IgD-negative memory B cell (primary cell): ENCODE measurements at regions not wholly inside any gene's neighbourhood (a gene's known extent, or its start where the extent isn't known, plus 50 kb on each side); places are given as distances from the start of the nearest gene placed in this dataset.

Experiments used
- H3K27ac Mint-ChIP-seq, 3 donors: one replicate each; pipeline ENCODE4 v1.8.0; 2020 to 2022; ENCODE audit warnings: mild to moderate bottlenecking in 3 of 3, mixed read lengths in 3 of 3, moderate library complexity in 1 of 3
- H3K27me3 Mint-ChIP-seq: one replicate; pipeline ENCODE4 v1.8.0; 2021; ENCODE audit warnings: mixed read lengths
- H3K36me3 Mint-ChIP-seq: one replicate; pipeline ENCODE4 v1.8.0; 2020; ENCODE audit warnings: mild to moderate bottlenecking, mixed read lengths
- H3K4me1 Mint-ChIP-seq, 3 donors: one replicate each; pipeline ENCODE4 v1.8.0; 2020 to 2022; ENCODE audit warnings: mixed read lengths in 3 of 3, mild to moderate bottlenecking in 1 of 3
- H3K4me3 Mint-ChIP-seq, 4 donors: one replicate each; pipeline ENCODE4 v1.8.0; 2020 to 2022; ENCODE audit warnings: mild to moderate bottlenecking in 4 of 4, mixed read lengths in 4 of 4, moderate library complexity in 3 of 4
- H3K9me3 Mint-ChIP-seq, 3 donors: one replicate each; pipeline ENCODE4 v1.8.0; 2020 to 2021; ENCODE audit warnings: mixed read lengths in 3 of 3, mild to moderate bottlenecking in 1 of 3

DNA sequence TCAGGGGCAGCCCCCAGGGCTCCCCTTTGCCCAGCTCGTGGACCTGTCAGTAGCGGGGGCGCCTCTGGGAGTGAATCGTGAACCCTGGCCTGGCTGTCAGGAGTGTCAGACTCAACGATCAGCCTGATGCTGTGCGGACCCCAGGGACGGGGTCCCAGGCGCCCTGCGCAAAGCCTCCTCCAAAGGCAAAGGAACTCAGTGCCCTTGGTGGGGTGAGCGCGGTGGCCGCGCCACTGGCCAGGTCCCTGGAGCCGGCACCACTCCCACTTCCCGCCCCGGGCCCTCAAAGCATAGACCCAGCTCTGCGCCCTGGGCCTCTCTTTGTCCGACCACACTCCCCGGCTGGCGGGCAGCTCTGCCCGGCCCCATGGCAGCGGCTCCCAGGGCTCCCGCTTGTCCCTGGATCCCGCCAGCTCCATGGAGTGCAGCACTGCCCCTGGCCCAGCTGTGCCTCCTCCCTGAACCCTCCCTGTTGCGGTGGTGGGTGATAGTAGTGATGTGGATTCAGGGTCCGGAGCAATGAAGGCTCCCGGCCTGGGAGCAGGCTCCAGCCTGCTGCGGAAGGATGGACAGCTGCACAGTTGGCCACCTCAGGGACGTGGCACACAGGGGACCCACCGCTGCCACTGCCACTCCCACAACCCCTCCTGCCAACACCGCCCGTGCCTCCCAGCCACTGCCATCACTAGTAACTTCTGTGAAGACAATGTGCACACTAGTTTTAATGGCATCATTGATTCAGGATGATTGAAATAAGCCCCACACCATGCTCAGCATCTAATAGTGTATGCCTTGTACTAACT, 263.8 kb downstream of the ZBBX start:
- H3K4me3 Mint-ChIP-seq = no peak overlapping the region
- H3K27me3 Mint-ChIP-seq = no peaks in the 10 kb centered on the region
- H3K36me3 Mint-ChIP-seq = no peaks in the 10 kb centered on the region
- no peaks in the 10 kb centered on the region for H3K4me1 Mint-ChIP-seq
- H3K9me3 Mint-ChIP-seq = peaks cover 0 to 2% (median 0%) of the 10 kb centered on the region in 3 donors
- H3K27ac Mint-ChIP-seq = no peak overlapping the region

- H3K4me3 Mint-ChIP-seq = no peak overlapping the region
- H3K4me1 Mint-ChIP-seq = no peaks in the 10 kb centered on the region
- peaks cover 0 to 2% (median 0%) of the 10 kb centered on the region in 3 donors for H3K9me3 Mint-ChIP-seq
- H3K36me3 Mint-ChIP-seq = no peaks in the 10 kb centered on the region
- H3K27ac Mint-ChIP-seq = no peak overlapping the region
- H3K27me3 Mint-ChIP-seq = no peaks in the 10 kb centered on the region
Measured at GRCh38 chr3:167115331-167115934, 264.7 kb downstream of the ZBBX start.

- Mint-ChIP-seq H3K27ac (no peak overlapping the region), H3K27me3 (no peaks in the 10 kb centered on the region), H3K9me3 (peaks cover 0 to 2% (median 0%) of the 10 kb centered on the region in 3 donors), H3K4me1 (no peaks in the 10 kb centered on the region), H3K4me3 (no peak overlapping the region), H3K36me3 (peaks cover 2% of the 10 kb centered on the region)
Measured at GRCh38 chr3:167114619-167115018, 265.5 kb downstream of the ZBBX start.

GRCh38 chr3:167113035-167113830, 266.9 kb downstream of the ZBBX start:
- Mint-ChIP-seq H3K27ac (no peak overlapping the region), H3K4me3 (no peak overlapping the region), H3K9me3 (peaks cover 0 to 2% (median 0%) of the 10 kb centered on the region in 3 donors), H3K4me1 (no peaks in the 10 kb centered on the region), H3K36me3 (peaks cover 2% of the 10 kb centered on the region), H3K27me3 (no peaks in the 10 kb centered on the region)

DNA sequence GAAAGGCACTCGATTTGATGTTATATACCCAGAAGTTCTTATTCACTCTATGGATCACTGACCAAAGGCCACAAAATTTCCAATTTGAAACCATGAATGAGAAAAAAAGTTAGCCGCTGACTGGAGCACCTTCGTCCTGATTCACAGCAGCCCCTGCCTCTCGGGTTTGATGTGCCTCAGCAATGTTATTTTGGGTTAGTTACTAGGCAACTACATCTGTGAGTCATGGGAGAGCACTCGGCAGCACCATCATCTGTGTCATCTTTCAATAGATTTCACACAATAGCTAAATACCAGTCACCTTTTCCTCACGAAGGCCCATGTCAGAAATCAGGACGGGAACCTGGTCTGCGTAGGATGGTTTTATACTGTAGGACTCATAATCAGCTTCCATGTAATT, 269.2 kb downstream of the ZBBX start:
- Mint-ChIP-seq H3K4me1 (no peaks in the 10 kb centered on the region), H3K27me3 (no peaks in the 10 kb centered on the region), H3K36me3 (peaks cover 2% of the 10 kb centered on the region), H3K4me3 (no peak overlapping the region), H3K27ac (no peak overlapping the region), H3K9me3 (no peaks in the 10 kb centered on the region)

- Mint-ChIP-seq H3K27ac (no peak overlapping the region), H3K4me1 (no peaks in the 10 kb centered on the region), H3K27me3 (no peaks in the 10 kb centered on the region), H3K9me3 (no peaks in the 10 kb centered on the region), H3K36me3 (peaks cover 2% of the 10 kb centered on the region), H3K4me3 (no peak overlapping the region)
Measured at GRCh38 chr3:167109746-167110145, 270.4 kb downstream of the ZBBX start.

- H3K27ac Mint-ChIP-seq = no peak overlapping the region
- no peak overlapping the region for H3K4me3 Mint-ChIP-seq
- H3K9me3 Mint-ChIP-seq = peaks cover 0 to 3% (median 0%) of the 10 kb centered on the region in 3 donors
- no peaks in the 10 kb centered on the region for H3K27me3 Mint-ChIP-seq
- peaks cover 2% of the 10 kb centered on the region for H3K36me3 Mint-ChIP-seq
- H3K4me1 Mint-ChIP-seq = no peaks in the 10 kb centered on the region
Measured at GRCh38 chr3:167106456-167106855, 273.6 kb downstream of the ZBBX start.

- no peaks in the 10 kb centered on the region for H3K27me3 Mint-ChIP-seq
- no peaks in the 10 kb centered on the region for H3K4me1 Mint-ChIP-seq
- H3K4me3 Mint-ChIP-seq = no peak overlapping the region
- H3K9me3 Mint-ChIP-seq = peaks cover 0 to 3% (median 0%) of the 10 kb centered on the region in 3 donors
- H3K36me3 Mint-ChIP-seq = no peaks in the 10 kb centered on the region
- no peak overlapping the region for H3K27ac Mint-ChIP-seq
Measured at GRCh38 chr3:167102071-167102470, 278.0 kb downstream of the ZBBX start.

GRCh38 chr3:167100651-167101050, 279.4 kb downstream of the ZBBX start:
- Mint-ChIP-seq H3K4me1 (no peaks in the 10 kb centered on the region), H3K4me3 (no peak overlapping the region), H3K9me3 (peaks cover 0 to 3% (median 0%) of the 10 kb centered on the region in 3 donors), H3K27ac (no peak overlapping the region), H3K36me3 (no peaks in the 10 kb centered on the region), H3K27me3 (no peaks in the 10 kb centered on the region)

- no peak overlapping the region for H3K4me3 Mint-ChIP-seq
- no peaks in the 10 kb centered on the region for H3K27me3 Mint-ChIP-seq
- no peaks in the 10 kb centered on the region for H3K36me3 Mint-ChIP-seq
- no peaks in the 10 kb centered on the region for H3K4me1 Mint-ChIP-seq
- H3K27ac Mint-ChIP-seq = no peak overlapping the region
- peaks cover 0 to 3% (median 0%) of the 10 kb centered on the region in 3 donors for H3K9me3 Mint-ChIP-seq
Measured at GRCh38 chr3:167100200-167100599, 279.9 kb downstream of the ZBBX start.

GRCh38 chr3:167095976-167096375, 284.1 kb downstream of the ZBBX start:
- Mint-ChIP-seq H3K9me3 (no peaks in the 10 kb centered on the region), H3K27ac (peak overlapping the region in 1 of 3 donors; percentile 79), H3K4me1 (no peaks in the 10 kb centered on the region), H3K36me3 (no peaks in the 10 kb centered on the region), H3K27me3 (no peaks in the 10 kb centered on the region), H3K4me3 (no peak overlapping the region)

- Mint-ChIP-seq H3K4me3 (no peak overlapping the region), H3K4me1 (no peaks in the 10 kb centered on the region), H3K36me3 (no peaks in the 10 kb centered on the region), H3K27me3 (no peaks in the 10 kb centered on the region), H3K9me3 (no peaks in the 10 kb centered on the region), H3K27ac (no peak overlapping the region)
Measured at GRCh38 chr3:167094632-167095031, 285.5 kb downstream of the ZBBX start.

DNA sequence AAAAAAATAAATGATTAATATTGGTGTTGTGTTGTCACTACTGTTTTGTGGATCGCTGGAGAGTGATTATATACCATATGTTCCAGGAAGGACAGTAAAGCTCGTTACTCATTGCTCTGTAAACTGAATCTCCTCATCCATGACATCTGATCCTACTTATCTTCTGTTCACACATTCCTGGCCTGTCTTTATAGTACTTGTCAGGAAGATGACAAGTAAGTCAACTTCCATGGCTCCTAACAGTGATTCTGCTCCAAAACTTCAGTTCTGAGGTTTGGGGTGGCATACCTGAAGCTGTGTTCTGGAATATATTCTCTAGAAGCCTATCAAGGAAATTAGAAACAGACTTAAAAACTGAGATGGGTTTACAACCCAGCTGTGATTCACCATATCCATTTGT, 288.9 kb downstream of the ZBBX start:
- Mint-ChIP-seq H3K36me3 (no peaks in the 10 kb centered on the region), H3K4me1 (no peaks in the 10 kb centered on the region), H3K27me3 (no peaks in the 10 kb centered on the region), H3K9me3 (no peaks in the 10 kb centered on the region), H3K27ac (no peak overlapping the region), H3K4me3 (no peak overlapping the region)

GRCh38 chr3:167084545-167084944, 295.6 kb downstream of the ZBBX start:
- no peak overlapping the region for H3K27ac Mint-ChIP-seq
- no peaks in the 10 kb centered on the region for H3K27me3 Mint-ChIP-seq
- H3K4me3 Mint-ChIP-seq = no peak overlapping the region
- H3K36me3 Mint-ChIP-seq = no peaks in the 10 kb centered on the region
- peaks cover 0 to 4% (median 0%) of the 10 kb centered on the region in 3 donors for H3K9me3 Mint-ChIP-seq
- no peaks in the 10 kb centered on the region for H3K4me1 Mint-ChIP-seq

DNA sequence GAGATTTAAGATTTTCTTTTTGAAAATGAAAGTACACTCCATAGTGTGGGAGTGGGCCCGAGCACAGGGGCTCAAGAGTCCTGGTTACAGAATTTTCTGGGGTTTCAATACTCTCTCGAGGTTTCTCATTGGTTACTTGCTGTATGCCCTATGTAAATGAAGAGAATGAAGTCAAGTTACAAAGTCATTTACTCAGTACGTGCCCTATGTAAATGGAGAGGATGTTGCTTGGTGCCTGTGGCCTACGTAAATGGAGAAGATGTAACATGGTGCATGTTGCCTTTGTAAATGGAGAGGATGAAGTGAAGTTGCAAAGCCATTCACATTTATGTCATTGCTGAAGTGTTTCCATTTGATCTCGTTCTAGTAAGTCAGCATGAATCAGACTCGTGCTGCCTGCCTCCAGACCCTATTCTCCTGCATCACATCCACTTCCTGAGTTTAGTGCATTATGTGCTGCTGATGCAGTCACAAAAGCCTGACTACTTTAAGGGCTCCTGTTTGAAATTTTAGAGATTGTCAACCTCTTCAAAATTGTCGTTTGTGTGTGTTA, 302.0 kb downstream of the ZBBX start:
- Mint-ChIP-seq H3K4me1 (peaks cover 0 to 2% (median 0%) of the 10 kb centered on the region in 3 donors), H3K36me3 (no peaks in the 10 kb centered on the region), H3K9me3 (peaks cover 0 to 4% (median 0%) of the 10 kb centered on the region in 3 donors), H3K4me3 (no peak overlapping the region), H3K27ac (no peak overlapping the region), H3K27me3 (no peaks in the 10 kb centered on the region)
